ENCODE measurements at regions not wholly inside any gene's neighbourhood (a gene's known extent, or its start where the extent isn't known, plus 50 kb on each side); places are given as distances from the start of the nearest gene placed in this dataset.
"Not testable (repeated sequence)": the region's sequence is repeated elsewhere in the genome, so short reads cannot be mapped to it uniquely, and the experiment has no call there.

DNA sequence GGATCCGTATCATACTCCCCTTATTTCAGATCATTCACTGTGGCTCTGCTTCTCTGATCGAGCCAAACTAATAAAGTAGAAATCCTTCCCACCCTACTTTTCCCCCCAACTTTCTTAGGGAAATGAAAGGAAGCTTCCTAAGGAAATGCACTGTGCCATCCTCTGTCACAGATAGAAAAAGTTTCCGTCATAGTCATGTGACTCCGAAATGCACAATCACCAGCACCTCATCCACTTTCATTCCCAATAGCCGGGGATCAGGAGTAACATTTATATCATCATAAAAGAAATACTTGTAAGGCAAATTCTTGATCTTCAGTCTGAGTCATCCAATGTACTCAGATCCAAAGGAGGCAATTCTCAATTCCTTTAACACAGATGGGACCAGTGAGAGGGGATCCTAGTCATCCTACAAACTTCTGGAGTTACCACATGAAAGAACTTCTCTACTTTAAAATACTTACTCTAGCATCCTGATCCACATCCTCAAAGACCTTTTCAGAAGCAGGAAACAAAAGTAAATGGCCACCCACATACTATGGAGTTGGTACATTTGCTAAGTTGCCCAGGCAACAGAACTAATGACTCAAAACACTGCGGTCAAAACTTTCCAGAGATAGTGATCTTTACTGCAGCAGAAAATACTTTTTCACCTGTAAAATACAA, 97.8 kb upstream of the ZC3H11B start:
- Histone ChIP-seq H3K27ac (no peak overlapping the region), H3K4me3 (no peak overlapping the region), H3K27me3 (ENCODE audit: low read depth) (no peaks in the 10 kb centered on the region), H3K4me1 (no peaks in the 10 kb centered on the region), H3K36me3 (no peaks in the 10 kb centered on the region), H3K9me3 (no peaks in the 10 kb centered on the region)
- DNase-seq (no peak), ATAC-seq (no peak)
- TF ChIP-seq, protein P1, sequence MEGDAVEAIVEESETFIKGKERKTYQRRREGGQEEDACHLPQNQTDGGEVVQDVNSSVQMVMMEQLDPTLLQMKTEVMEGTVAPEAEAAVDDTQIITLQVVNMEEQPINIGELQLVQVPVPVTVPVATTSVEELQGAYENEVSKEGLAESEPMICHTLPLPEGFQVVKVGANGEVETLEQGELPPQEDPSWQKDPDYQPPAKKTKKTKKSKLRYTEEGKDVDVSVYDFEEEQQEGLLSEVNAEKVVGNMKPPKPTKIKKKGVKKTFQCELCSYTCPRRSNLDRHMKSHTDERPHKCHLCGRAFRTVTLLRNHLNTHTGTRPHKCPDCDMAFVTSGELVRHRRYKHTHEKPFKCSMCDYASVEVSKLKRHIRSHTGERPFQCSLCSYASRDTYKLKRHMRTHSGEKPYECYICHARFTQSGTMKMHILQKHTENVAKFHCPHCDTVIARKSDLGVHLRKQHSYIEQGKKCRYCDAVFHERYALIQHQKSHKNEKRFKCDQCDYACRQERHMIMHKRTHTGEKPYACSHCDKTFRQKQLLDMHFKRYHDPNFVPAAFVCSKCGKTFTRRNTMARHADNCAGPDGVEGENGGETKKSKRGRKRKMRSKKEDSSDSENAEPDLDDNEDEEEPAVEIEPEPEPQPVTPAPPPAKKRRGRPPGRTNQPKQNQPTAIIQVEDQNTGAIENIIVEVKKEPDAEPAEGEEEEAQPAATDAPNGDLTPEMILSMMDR (IDR thresholded peaks at IDR 0.05), result no peak
- intact Hi-C loops (cut with DNase I), result no loop called here

DNA sequence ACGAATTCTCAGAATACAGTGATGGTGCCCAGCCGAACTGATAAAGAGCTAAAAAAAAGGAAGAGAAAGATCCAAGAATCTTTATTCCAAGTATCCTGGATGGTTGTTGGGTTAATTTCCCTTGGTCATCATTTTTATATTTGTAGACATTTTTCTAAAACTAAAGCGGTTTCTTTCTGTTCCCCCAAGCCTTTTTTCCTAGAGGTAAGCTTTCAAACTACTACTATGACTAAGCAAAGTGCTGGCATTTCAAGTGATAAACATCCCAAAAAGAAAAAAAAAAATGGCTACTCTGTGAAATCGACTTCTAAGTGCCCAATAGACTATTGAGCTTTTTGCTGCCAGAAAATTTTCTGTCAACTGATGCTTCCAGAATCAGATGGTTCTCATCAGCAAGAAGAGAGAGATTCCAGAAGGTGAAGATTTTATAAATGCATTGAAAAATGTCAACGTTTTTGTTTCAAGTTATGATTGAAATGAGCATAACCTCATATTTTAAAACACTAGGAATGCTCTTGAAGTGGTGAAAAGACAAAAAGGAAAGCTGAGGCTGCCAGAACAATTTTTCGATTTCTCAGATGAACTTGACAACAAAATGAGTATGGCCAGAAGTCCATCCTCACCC, 96.1 kb upstream of the ZC3H11B start:
- H3K27me3 ChIP-seq (ENCODE audit: low read depth), result no peaks in the 10 kb centered on the region
- intact Hi-C loops (cut with DNase I), result no loop called here

DNA sequence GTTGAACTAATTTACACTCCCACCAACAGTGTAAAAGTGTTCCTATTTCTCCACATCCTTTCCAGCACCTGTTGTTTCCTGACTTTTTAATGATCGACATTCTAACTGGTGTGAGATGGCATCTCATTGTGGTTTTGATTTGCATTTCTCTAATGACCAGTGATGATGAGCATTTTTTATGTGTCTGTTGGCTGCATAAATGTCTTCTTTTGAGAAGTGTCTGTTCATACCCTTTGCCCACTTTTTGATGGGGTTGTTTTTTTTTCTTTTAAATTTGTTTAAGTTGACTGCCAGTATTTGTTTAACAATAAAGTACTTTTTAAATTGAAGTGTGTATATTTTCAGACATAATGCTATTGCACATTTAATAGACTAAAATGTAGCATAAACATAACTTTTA, 95.0 kb upstream of the ZC3H11B start:
- H3K27me3 ChIP-seq (ENCODE audit: low read depth); H3K4me3 ChIP-seq; intact Hi-C loops (cut with DNase I); H3K27ac ChIP-seq; ATAC-seq; H3K36me3 ChIP-seq; DNase-seq; H3K9me3 ChIP-seq; H3K4me1 ChIP-seq: not testable (repeated sequence)

More for the DNA sequence above, 96.1 kb upstream of the ZC3H11B start:
- TF ChIP-seq, protein P1 (IDR thresholded peaks at IDR 0.05), result no peak
- Histone ChIP-seq H3K4me3 (no peak overlapping the region), H3K4me1 (no peaks in the 10 kb centered on the region), H3K36me3 (no peaks in the 10 kb centered on the region), H3K9me3 (no peaks in the 10 kb centered on the region), H3K27ac (no peak overlapping the region)
- DNase-seq, result no peak
- no peak for ATAC-seq

DNA sequence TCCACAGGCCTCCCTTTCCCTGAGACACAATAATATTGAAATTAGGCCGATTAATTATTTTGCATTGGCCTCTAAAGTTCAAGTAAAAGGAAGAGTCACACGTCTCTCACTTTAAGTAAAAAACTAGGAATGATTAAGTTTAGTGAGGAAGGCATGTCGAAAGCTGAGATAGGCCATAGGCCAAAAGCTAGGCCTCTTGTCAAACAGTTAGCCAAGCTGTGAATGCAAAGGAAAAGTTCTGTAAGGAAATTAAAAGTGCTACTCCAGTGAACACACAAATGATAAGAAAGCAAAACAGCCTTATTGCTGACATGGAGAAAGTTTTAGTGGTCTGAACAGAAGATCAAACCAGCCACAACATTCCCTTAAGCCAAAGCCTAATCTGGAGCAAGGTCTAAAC, 91.4 kb upstream of the ZC3H11B start:
- H3K36me3 ChIP-seq; H3K4me1 ChIP-seq; DNase-seq; H3K27me3 ChIP-seq (ENCODE audit: low read depth); H3K9me3 ChIP-seq; H3K4me3 ChIP-seq; ATAC-seq; intact Hi-C loops (cut with DNase I); H3K27ac ChIP-seq: not testable (repeated sequence)

DNA sequence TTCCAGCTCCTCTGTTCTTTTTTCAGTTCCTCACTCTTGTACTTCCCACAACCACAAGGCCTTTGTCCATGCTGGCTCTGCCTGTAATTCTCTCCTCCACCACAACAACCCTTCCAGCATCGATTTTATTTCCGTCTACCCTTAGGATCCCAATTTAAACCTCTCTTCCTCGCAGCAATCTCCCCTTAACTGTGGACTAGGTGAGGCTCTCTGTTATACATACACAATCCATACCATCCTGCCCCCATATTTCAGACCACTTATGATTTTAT, 90.4 kb upstream of the ZC3H11B start:
- H3K27me3 ChIP-seq (ENCODE audit: low read depth), result no peaks in the 10 kb centered on the region
- no peak overlapping the region for H3K4me3 ChIP-seq
- no peak for ATAC-seq
- no peaks in the 10 kb centered on the region for H3K9me3 ChIP-seq
- no peaks in the 10 kb centered on the region for H3K4me1 ChIP-seq
- TF ChIP-seq, protein P1 (IDR thresholded peaks at IDR 0.05), result no peak
- DNase-seq, result no peak
- no peak overlapping the region for H3K27ac ChIP-seq
- intact Hi-C loops (cut with DNase I), result no loop called here
- no peaks in the 10 kb centered on the region for H3K36me3 ChIP-seq

DNA sequence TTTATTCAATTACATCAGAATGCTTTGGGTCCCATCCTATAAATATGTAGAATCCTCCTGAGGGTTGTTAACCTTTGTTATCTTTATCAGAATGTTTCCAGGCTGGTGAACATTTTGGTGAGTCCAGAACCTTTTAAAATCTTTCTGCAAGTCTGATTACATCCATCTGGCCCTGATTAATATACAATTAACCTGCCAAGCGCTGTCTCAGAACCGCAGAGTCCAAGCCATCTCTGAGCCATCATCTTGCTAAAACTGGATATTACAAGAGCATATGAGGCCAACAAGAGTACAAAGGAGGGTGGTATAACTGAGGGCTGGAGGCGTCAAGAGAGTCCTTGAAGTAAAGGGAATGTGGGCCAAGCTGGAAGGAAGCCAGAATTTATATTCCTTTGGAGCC, 88.6 kb upstream of the ZC3H11B start:
- H3K36me3 ChIP-seq, result no peaks in the 10 kb centered on the region

More for the DNA sequence above, 88.6 kb upstream of the ZC3H11B start:
- Histone ChIP-seq H3K27me3 (ENCODE audit: low read depth) (no peaks in the 10 kb centered on the region), H3K4me3 (no peak overlapping the region), H3K4me1 (no peaks in the 10 kb centered on the region), H3K27ac (no peak overlapping the region), H3K9me3 (no peaks in the 10 kb centered on the region)
- intact Hi-C loops (cut with DNase I), result no loop called here
- TF ChIP-seq, protein P1 (IDR thresholded peaks at IDR 0.05), result no peak
- DNase-seq (no peak), ATAC-seq (no peak)
